Stimulated activated CD4-positive, alpha-beta T cell treated with anti-CD3 and anti-CD28 coated beads, Interleukin-15, amount 100 ng/mL, for 48 hours (primary cell): ENCODE measurements at regions not wholly inside any gene's neighbourhood (a gene's known extent, or its start where the extent isn't known, plus 50 kb on each side); places are given as distances from the start of the nearest gene placed in this dataset.
A peak's percentile ranks its signal among the peaks of the same experiment; 100 is the strongest.
"Not testable (repeated sequence)": the region's sequence is repeated elsewhere in the genome, so short reads cannot be mapped to it uniquely, and the experiment has no call there.

Experiments
- DNase-seq, 2 donors: peaks; one replicate each; pipeline ENCODE4 v3.0.0-alpha.2; 2020; ENCODE audit warnings: low read depth in 2 of 2

GRCh38 chr6:27674882-27675281 is 202.0 kb upstream of the ZNF184 start:
- DNase-seq = no peak

- DNase-seq = no peak
Measured at GRCh38 chr6:27672113-27672799, 199.4 kb upstream of the ZNF184 start.

GRCh38 chr6:27669624-27670301 is 196.9 kb upstream of the ZNF184 start:
- DNase-seq = no peak

GRCh38 chr6:27669295-27669623 is 196.4 kb upstream of the ZNF184 start:
- no peak for DNase-seq

GRCh38 chr6:27668442-27669294 is 195.8 kb upstream of the ZNF184 start:
- peak; percentile 53 to 66 for DNase-seq

- DNase-seq = no peak
Measured at GRCh38 chr6:27667657-27668441, 194.9 kb upstream of the ZNF184 start.

- DNase-seq = no peak
Measured at GRCh38 chr6:27667016-27667656, 194.2 kb upstream of the ZNF184 start.

- no peak for DNase-seq
Measured at GRCh38 chr6:27662769-27663168, 189.9 kb upstream of the ZNF184 start.

GRCh38 chr6:27662212-27662611 is 189.3 kb upstream of the ZNF184 start:
- DNase-seq = not testable (repeated sequence)

- DNase-seq = not testable (repeated sequence)
Measured at GRCh38 chr6:27653143-27653825, 180.4 kb upstream of the ZNF184 start.

- no peak for DNase-seq
Measured at GRCh38 chr6:27651371-27651732, 178.4 kb upstream of the ZNF184 start.

- peak; percentile 51 for DNase-seq
Measured at GRCh38 chr6:27650620-27651370, 177.9 kb upstream of the ZNF184 start.

- DNase-seq = no peak
Measured at GRCh38 chr6:27644528-27644927, 171.6 kb upstream of the ZNF184 start.

- no peak for DNase-seq
Measured at GRCh38 chr6:27642744-27643456, 170.0 kb upstream of the ZNF184 start.

GRCh38 chr6:27635886-27636285 is 163.0 kb upstream of the ZNF184 start:
- not testable (repeated sequence) for DNase-seq

- DNase-seq = not testable (repeated sequence)
Measured at GRCh38 chr6:27633221-27633688, 160.3 kb upstream of the ZNF184 start.

- no peak for DNase-seq
Measured at GRCh38 chr6:27631609-27631916, 158.7 kb upstream of the ZNF184 start.

- DNase-seq = peak; percentile 54 to 55
Measured at GRCh38 chr6:27630727-27631608, 158.1 kb upstream of the ZNF184 start.
